COLO668 (cell line): ENCODE measurements at regions not wholly inside any gene's neighbourhood (a gene's known extent, or its start where the extent isn't known, plus 50 kb on each side); places are given as distances from the start of the nearest gene placed in this dataset.
"Not testable (repeated sequence)": the region's sequence is repeated elsewhere in the genome, so short reads cannot be mapped to it uniquely, and the experiment has no call there.

Experiments used
- DNase-seq: peaks from one replicate; lab custom pipeline; 2025; ENCODE audit not compliant: unreplicated experiment; lab: John Stamatoyannopoulos, UW

GRCh38 chr12:3367750-3368444 is 123.1 kb upstream of the PRMT8 start:
- DNase-seq, result no peak

- DNase-seq, result no peak
Measured at GRCh38 chr12:3371018-3371417, 120.0 kb upstream of the PRMT8 start.

- DNase-seq, result no peak
Measured at GRCh38 chr12:3375326-3375725, 115.7 kb upstream of the PRMT8 start.

GRCh38 chr12:3376779-3377455 is 114.1 kb upstream of the PRMT8 start:
- DNase-seq, result no peak

GRCh38 chr12:3378655-3379054 is 112.3 kb upstream of the PRMT8 start:
- no peak for DNase-seq

GRCh38 chr12:3379079-3379478 is 111.9 kb upstream of the PRMT8 start:
- no peak for DNase-seq

- DNase-seq, result no peak
Measured at GRCh38 chr12:3380200-3381043, 110.6 kb upstream of the PRMT8 start.

GRCh38 chr12:3381059-3382047 is 109.7 kb upstream of the PRMT8 start:
- no peak for DNase-seq

GRCh38 chr12:3389986-3390385 is 101.0 kb upstream of the PRMT8 start:
- no peak for DNase-seq

GRCh38 chr12:3397596-3397995 is 93.4 kb upstream of the PRMT8 start:
- not testable (repeated sequence) for DNase-seq

GRCh38 chr12:3398196-3398789 is 92.7 kb upstream of the PRMT8 start:
- no peak for DNase-seq

- no peak for DNase-seq
Measured at GRCh38 chr12:3405821-3406220, 85.2 kb upstream of the PRMT8 start.

GRCh38 chr12:3407723-3408122 is 83.3 kb upstream of the PRMT8 start:
- DNase-seq, result no peak

- DNase-seq, result no peak
Measured at GRCh38 chr12:3409662-3410061, 81.3 kb upstream of the PRMT8 start.

GRCh38 chr12:3416159-3416558 is 74.8 kb upstream of the PRMT8 start:
- DNase-seq, result no peak

- no peak for DNase-seq
Measured at GRCh38 chr12:3416670-3417069, 74.3 kb upstream of the PRMT8 start.

- DNase-seq, result no peak
Measured at GRCh38 chr12:3417113-3417512, 73.9 kb upstream of the PRMT8 start.

- no peak for DNase-seq
Measured at GRCh38 chr12:3417937-3418462, 73.0 kb upstream of the PRMT8 start.

- DNase-seq, result peak; percentile 21
Measured at GRCh38 chr12:3418609-3419390, 72.2 kb upstream of the PRMT8 start.
